ENCODE measurements at regions not wholly inside any gene's neighbourhood (a gene's known extent, or its start where the extent isn't known, plus 50 kb on each side); places are given as distances from the start of the nearest gene placed in this dataset.
"Not testable (repeated sequence)": the region's sequence is repeated elsewhere in the genome, so short reads cannot be mapped to it uniquely, and the experiment has no call there.

- no peak for DNase-seq (ENCODE audit: low read depth in 2 of 2)
These were observed 201.9 kb upstream of the AGTR2 start for GRCh38 chrX:115968436-115969252.

GRCh38 chrX:115970718-115971117 is 199.8 kb upstream of the AGTR2 start:
- DNase-seq (ENCODE audit: low read depth in 2 of 2), result no peak

GRCh38 chrX:115972717-115973116 is 197.8 kb upstream of the AGTR2 start:
- no peak for DNase-seq (ENCODE audit: low read depth in 2 of 2)

- no peak for DNase-seq (ENCODE audit: low read depth in 2 of 2)
These were observed 192.5 kb upstream of the AGTR2 start for GRCh38 chrX:115978068-115978467.

- not testable (repeated sequence) for DNase-seq (ENCODE audit: low read depth in 2 of 2)
These were observed 187.4 kb upstream of the AGTR2 start for GRCh38 chrX:115983148-115983547.

- DNase-seq (ENCODE audit: low read depth in 2 of 2), result not testable (repeated sequence)
These were observed 183.1 kb upstream of the AGTR2 start for GRCh38 chrX:115987464-115987863.

GRCh38 chrX:115988825-115989224 is 181.7 kb upstream of the AGTR2 start:
- no peak for DNase-seq (ENCODE audit: low read depth in 2 of 2)

GRCh38 chrX:115989686-115990085 is 180.9 kb upstream of the AGTR2 start:
- no peak for DNase-seq (ENCODE audit: low read depth in 2 of 2)

- no peak for DNase-seq (ENCODE audit: low read depth in 2 of 2)
These were observed 161.2 kb upstream of the AGTR2 start for GRCh38 chrX:116009346-116009745.

GRCh38 chrX:116009861-116010710 is 160.5 kb upstream of the AGTR2 start:
- DNase-seq (ENCODE audit: low read depth in 2 of 2), result no peak

- DNase-seq (ENCODE audit: low read depth in 2 of 2), result no peak
These were observed 159.6 kb upstream of the AGTR2 start for GRCh38 chrX:116010939-116011338.

GRCh38 chrX:116031331-116031730 is 139.2 kb upstream of the AGTR2 start:
- DNase-seq (ENCODE audit: low read depth in 2 of 2), result no peak
